Iris pigment epithelial cell (primary cell): ENCODE measurements at regions not wholly inside any gene's neighbourhood (a gene's known extent, or its start where the extent isn't known, plus 50 kb on each side); places are given as distances from the start of the nearest gene placed in this dataset.

ENCODE experiments used
- DNase-seq: peaks from one replicate; pipeline ENCODE4 v3.0.0-alpha.2; 2011; ENCODE audit warnings: low read depth

- peak; percentile 89 for DNase-seq
Measured at GRCh38 chr3:153029350-153029749, 132.7 kb upstream of the RAP2B start.

- no peak for DNase-seq
Measured at GRCh38 chr3:153032891-153033290, 129.1 kb upstream of the RAP2B start.

DNA sequence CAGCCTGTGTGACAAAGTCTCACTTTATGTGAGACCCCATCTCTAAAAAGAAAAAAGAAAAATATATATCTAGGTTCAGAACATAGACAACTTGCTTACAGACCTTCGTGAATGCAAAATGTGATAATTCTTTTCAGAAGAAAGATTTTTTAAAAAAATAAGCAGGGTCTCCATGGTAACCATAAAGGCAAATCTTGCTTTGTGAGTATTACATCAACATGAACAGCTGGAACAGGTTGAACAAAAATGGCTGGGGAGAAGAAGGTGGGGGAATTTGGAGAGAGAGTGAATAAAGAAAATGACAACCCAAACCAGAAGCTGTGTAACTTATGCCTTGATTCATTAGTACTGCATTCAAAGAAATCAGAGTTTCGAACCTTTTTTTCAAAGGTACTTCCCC lies 125.2 kb upstream of the RAP2B start:
- DNase-seq: no peak

DNA sequence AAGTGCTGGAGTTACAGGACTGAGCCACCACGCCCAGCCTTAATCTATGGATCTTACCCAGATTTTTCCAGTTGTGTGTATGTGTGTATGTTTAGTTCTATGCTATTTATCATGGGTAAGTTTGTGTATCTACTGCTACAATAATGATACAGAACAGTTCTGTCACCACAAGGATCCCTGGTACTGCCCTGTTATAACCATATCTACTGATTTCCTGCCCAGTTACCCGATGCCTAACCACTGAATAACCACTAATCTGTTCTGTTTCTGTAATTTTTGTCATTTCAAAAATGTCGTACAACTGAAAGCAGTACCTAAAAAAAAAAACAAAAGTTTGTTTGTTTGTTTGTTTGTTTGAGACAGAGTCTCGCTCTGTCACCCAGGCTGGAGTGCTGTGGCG lies 123.7 kb upstream of the RAP2B start:
- DNase-seq: no peak

DNA sequence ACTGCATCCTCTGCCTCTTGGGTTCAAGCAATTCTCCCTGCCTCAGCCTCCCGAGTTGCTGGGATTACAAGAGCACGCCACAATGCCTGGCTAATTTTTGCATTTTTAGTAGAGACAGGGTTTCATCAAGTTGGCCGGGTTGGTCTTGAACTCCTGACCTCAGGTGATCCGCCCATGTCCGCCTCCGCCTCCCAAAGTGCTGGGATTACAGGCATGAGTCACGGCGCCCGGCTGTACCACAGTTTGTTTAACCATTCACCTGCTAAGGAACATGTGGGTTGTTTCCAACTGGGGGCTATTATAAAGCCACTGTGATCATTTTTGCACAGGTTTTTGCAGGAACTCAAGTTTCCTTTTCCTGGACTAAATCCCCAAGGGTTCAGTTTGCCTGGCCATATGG lies 123.2 kb upstream of the RAP2B start:
- peak; percentile 55 for DNase-seq

DNA sequence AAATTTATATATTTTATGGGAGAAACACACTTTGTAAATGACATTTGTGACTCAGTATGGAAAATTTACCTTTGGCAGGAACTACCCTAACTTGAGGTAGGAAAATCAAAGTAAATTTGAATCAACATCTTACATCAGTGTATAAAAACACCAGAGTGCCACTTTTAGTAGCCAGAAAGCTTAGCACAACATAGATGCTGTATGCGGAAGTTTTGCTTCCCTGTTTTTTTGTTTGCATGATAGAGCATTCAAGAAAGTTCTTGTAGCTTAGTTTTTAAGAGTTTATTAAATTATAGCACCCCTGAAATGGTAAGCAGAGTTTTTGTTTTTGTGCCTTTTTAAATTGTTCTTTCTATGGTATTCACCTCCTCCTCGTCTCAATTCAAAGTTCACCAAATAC lies 120.8 kb upstream of the RAP2B start:
- no peak for DNase-seq

GRCh38 chr3:153042088-153042487 lies 119.9 kb upstream of the RAP2B start:
- no peak for DNase-seq

GRCh38 chr3:153043729-153044328 lies 118.2 kb upstream of the RAP2B start:
- peak; percentile 53 for DNase-seq

- DNase-seq: no peak
Measured at GRCh38 chr3:153045150-153045549, 116.9 kb upstream of the RAP2B start.

GRCh38 chr3:153050978-153051377 lies 111.0 kb upstream of the RAP2B start:
- DNase-seq: no peak

- DNase-seq: peak; percentile 88
Measured at GRCh38 chr3:153051427-153052095, 110.5 kb upstream of the RAP2B start.

DNA sequence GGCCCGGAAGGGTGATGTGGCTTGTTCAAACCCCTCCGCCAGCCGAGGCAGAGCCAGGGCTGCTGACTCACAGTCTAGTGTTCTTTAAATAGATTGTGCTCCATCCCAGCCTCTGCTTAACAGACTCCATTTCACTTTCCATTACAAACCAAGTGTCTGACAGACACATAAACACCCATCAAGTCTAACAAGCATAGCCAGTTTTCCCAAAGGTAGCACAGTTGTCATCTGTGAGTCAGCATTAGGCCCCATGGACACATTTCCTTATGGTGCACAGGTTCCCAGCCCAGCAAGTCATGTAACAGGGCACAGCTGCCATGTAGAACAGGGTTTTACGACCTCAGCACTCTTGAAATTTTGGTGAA lies 109.9 kb upstream of the RAP2B start:
- peak; percentile 97 for DNase-seq

GRCh38 chr3:153055217-153055616 lies 106.8 kb upstream of the RAP2B start:
- no peak for DNase-seq

GRCh38 chr3:153055779-153056178 lies 106.2 kb upstream of the RAP2B start:
- DNase-seq: no peak

GRCh38 chr3:153058031-153058688 lies 103.9 kb upstream of the RAP2B start:
- peak; percentile 81 for DNase-seq

DNA sequence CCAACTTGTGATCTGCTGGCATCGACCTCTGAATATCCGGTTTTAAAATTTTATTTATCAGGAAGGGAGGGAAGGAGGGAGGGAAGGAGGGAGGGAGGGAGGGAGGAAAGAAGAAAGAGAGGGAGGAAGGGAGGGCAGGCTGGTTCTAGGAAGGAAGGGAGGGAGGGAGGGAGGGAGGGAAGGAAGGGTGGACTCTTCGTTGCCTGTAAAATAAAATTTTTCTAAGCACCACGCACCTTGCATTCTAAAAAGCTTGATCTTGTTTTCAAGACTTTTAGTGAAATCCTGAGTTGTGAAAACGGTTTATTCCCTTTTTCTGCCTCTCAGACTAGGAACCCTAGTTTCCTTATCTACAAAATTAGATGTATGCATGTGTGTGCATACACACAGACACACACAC lies 101.7 kb upstream of the RAP2B start:
- DNase-seq: no peak

- no peak for DNase-seq
Measured at GRCh38 chr3:153061938-153062528, 100.0 kb upstream of the RAP2B start.

DNA sequence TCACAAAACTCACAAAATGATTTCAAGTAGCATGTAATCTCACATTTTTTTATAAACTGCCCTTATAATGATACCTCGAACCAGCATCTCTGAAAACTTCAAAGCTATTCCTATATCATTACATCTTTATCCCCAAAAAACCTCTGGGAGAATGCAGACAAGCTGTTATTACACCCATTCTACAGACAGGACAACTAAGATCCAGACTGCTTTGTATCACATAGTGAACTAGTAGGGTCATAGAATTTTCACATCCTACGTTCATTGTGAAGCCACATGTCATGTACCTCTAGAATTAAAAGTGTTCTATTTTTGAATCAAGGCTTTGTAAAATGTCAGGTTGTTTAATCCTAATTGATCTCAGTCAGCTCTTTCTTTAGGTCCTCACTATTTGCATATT lies 98.7 kb upstream of the RAP2B start:
- no peak for DNase-seq

DNA sequence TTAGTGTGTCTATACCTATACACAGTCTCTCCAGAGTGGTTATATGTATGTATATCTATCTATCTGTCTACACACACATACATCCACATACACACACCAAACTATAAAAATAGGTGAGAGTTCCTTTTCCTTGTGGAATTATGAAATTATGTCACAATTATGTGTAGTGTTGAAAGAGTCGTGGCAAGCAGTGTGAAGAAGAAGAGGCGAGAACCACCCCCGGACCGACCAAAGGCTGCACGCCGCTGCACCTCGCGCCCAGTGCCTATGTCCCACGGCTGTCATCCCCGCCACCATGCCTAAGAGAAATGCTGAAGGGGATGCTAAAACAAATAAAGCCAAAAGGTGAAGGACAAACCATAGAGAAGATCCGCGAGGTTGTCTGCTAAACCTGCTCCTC lies 95.0 kb upstream of the RAP2B start:
- no peak for DNase-seq

GRCh38 chr3:153069598-153070510 lies 92.2 kb upstream of the RAP2B start:
- DNase-seq: peak; percentile 79

DNA sequence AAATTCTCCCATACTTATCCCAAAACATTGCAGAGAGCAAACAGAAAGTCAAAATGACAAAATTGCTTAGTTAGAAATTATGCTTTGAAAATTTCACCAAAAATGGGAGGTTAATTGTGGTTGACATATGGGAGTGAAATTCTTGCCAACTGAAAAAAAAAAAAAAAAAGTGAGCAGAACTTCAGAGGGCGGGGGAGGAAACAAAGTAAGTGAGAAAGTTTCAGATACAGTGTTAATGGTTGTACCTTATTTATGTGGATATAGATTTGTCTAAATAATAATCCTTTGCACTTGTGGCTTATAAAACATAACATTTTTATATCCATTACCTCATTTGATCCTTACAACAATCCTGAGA lies 91.5 kb upstream of the RAP2B start:
- DNase-seq: no peak

DNA sequence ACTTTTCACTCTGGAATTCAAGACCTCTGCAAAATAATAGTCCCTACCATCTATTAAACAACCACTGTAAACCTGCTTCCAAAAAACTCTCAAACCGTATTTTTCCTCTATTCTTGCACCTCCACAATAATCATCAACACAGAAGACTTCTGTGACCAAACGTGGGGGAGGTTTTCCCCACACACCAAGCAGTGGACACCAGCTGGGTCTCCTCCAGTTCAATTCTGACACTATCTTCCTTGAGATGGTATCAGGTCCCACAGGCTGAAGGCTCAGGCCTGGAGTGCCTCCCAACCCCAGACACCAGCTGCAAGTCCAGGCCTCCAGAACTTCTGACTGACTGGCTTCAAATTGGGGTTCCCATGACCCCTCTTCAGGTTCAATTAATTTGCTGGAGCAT lies 89.6 kb upstream of the RAP2B start:
- DNase-seq: no peak
